Ishikawa (cell line): ENCODE measurements at regions not wholly inside any gene's neighbourhood (a gene's known extent, or its start where the extent isn't known, plus 50 kb on each side); places are given as distances from the start of the nearest gene placed in this dataset.

Experiments used
- CEBPB ChIP-seq: IDR thresholded peaks from 2 replicates; pipeline ENCODE4 v1.6.1; 2012
- CREB1 ChIP-seq: IDR thresholded peaks from 2 replicates; pipeline ENCODE4 v1.6.1; 2012; ENCODE audit warnings: low read depth
- EGR1 ChIP-seq: IDR thresholded peaks from 2 replicates; pipeline ENCODE4 v1.6.1; 2012
- EP300 ChIP-seq: IDR thresholded peaks from 2 replicates; pipeline ENCODE4 v1.6.1; 2012; ENCODE audit warnings: borderline replicate concordance
- FOXM1 ChIP-seq: IDR thresholded peaks from 2 replicates; pipeline ENCODE4 v1.6.1; 2012; ENCODE audit warnings: low read depth, borderline replicate concordance
- NFIC ChIP-seq: IDR thresholded peaks from 2 replicates; pipeline ENCODE4 v1.6.1; 2012
- RAD21 ChIP-seq: IDR thresholded peaks from 2 replicates; pipeline ENCODE4 v1.6.1; 2012; ENCODE audit warnings: low read depth
- REST ChIP-seq: IDR thresholded peaks from 2 replicates; pipeline ENCODE4 v1.6.1; 2012; ENCODE audit warnings: low read depth, mild to moderate bottlenecking
- TAF1 ChIP-seq: IDR thresholded peaks from 2 replicates; pipeline ENCODE4 v1.6.1; 2012; ENCODE audit warnings: low read depth, mild to moderate bottlenecking
- TCF12 ChIP-seq: IDR thresholded peaks from 2 replicates; pipeline ENCODE4 v1.6.1; 2012; ENCODE audit warnings: low read depth
- TEAD4 ChIP-seq: IDR thresholded peaks from 2 replicates; pipeline ENCODE4 v1.6.1; 2012
- USF1 ChIP-seq: IDR thresholded peaks from 2 replicates; pipeline ENCODE4 v1.6.1; 2012
- YY1 ChIP-seq: IDR thresholded peaks from 2 replicates; pipeline ENCODE4 v1.6.1; 2012; ENCODE audit warnings: low read depth
- ZBTB7A ChIP-seq: IDR thresholded peaks from 2 replicates; pipeline ENCODE4 v1.6.1; 2012; ENCODE audit warnings: low read depth
- TF ChIP-seq, protein P1 (sequence below): IDR thresholded peaks from 2 replicates; pipeline ENCODE4 v1.6.1; 2012

DNA sequence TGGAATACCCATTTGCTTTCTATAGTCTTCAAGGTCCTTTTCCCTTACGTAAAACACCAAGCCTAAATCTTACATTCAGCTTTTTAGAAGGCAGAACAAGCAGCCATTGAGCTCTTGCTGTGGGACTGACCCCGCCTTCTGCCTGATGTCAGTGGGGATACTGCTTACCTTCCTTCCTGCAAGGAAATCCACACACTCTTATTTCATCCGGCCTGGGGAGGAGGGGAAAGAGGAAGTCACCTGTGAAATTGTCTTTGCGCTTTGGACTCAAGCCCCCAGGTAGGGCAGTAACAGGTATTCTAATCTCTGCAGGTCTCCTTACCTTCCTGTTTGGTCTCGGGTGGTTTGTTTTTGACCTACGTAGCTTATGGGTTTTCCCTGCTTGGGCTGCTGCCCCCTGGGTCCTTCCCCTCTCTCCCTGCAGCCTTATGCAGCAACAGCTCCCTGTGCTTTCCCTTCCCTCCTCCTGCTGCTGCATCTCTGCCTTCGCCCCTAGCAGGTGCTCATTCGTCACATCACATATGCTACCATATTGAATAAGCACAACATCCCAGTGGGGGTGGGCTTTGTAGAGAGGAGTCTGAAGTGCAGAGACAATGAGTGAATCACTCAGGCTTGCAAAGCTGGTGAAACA is 402.5 kb upstream of the TRIB2 start:
- no peak for TF ChIP-seq YY1
- no peak for TF ChIP-seq USF1
- TF ChIP-seq NFIC, result no peak
- TF ChIP-seq CREB1, result no peak
- no peak for TF ChIP-seq TCF12
- no peak for TF ChIP-seq REST

GRCh38 chr2:12315224-12315623 is 401.5 kb upstream of the TRIB2 start:
- TF ChIP-seq TEAD4, result no peak
- no peak for TF ChIP-seq RAD21
- no peak for TF ChIP-seq TAF1
- no peak for TF ChIP-seq USF1
- TF ChIP-seq, protein P1, sequence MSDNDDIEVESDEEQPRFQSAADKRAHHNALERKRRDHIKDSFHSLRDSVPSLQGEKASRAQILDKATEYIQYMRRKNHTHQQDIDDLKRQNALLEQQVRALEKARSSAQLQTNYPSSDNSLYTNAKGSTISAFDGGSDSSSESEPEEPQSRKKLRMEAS, result no peak
- no peak for TF ChIP-seq TCF12
- TF ChIP-seq CREB1, result no peak
- no peak for TF ChIP-seq YY1
- no peak for TF ChIP-seq CEBPB

DNA sequence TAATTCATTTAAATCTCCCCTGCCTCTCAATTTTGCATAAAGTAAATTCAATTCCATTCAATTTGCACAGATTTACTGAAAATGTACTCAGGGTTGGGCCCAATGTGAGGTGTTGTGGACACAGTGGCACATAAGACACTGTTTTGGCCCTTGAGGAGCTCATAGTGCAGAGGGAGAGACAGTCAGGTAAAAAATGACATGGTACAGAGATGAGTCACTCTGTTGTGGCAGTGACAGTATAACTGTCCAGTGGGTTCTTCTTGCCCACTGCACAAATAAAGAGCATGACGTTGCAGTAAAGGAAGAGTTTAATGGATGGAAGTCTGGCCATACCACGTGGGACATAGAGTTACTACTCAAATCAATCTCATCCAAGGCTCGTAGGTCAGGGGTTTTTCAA is 400.3 kb upstream of the TRIB2 start:
- TF ChIP-seq EGR1 (no peak), RAD21 (no peak), YY1 (no peak), EP300 (no peak), TAF1 (no peak), TCF12 (no peak), TEAD4 (no peak), ZBTB7A (no peak), CREB1 (no peak), NFIC (no peak)
- TF ChIP-seq, protein P1, result no peak

GRCh38 chr2:12317286-12317685 is 399.4 kb upstream of the TRIB2 start:
- no peak for TF ChIP-seq FOXM1
- no peak for TF ChIP-seq TAF1
- no peak for TF ChIP-seq YY1
- no peak for TF ChIP-seq USF1
- no peak for TF ChIP-seq NFIC
- TF ChIP-seq, protein P1, result no peak
- no peak for TF ChIP-seq TCF12
- no peak for TF ChIP-seq TEAD4
- TF ChIP-seq RAD21, result no peak
- TF ChIP-seq REST, result no peak
- TF ChIP-seq CREB1, result no peak

DNA sequence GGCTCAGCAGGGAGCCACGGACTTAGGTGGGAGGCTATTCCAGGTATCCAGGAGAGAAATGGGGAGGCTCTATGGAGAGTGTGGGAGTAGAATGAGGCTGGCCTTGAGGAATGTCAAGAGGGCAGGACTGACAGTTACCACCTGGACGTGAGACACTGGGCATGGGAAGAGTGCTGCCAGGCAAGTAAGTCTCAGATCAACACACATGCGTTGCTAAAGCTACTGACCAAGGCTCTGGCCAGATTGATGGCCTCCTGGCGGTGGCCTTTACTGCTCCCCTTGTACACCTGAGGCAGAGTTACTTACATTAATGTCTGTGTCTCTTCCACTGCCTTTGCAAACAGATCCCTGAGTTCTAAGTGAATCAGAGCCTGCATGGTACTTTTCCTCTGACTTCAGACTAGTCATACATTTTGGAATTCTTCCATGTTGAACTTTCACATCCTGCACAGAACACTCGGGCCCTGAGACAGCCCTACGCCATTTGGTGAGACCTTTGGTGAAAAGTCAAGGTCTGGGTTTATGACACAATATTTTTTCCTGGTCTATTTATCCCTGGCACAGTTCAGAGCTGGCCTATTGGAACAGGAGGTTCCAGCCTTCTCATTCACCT is 398.8 kb upstream of the TRIB2 start:
- TF ChIP-seq FOXM1 (no peak), REST (no peak), NFIC (no peak), YY1 (no peak), TCF12 (no peak), CREB1 (no peak), USF1 (no peak), CEBPB (no peak), EGR1 (no peak), RAD21 (no peak), EP300 (no peak), TEAD4 (no peak)
- TF ChIP-seq, protein P1, result no peak
